Nucleus accumbens (tissue), 56 donors: ENCODE measurements at regions not wholly inside any gene's neighbourhood (a gene's known extent, or its start where the extent isn't known, plus 50 kb on each side); places are given as distances from the start of the nearest gene placed in this dataset.

Experiments
- DNase-seq, 56 donors: peaks; one replicate each; lab custom pipeline; 2025; lab: John Stamatoyannopoulos, UW

DNA sequence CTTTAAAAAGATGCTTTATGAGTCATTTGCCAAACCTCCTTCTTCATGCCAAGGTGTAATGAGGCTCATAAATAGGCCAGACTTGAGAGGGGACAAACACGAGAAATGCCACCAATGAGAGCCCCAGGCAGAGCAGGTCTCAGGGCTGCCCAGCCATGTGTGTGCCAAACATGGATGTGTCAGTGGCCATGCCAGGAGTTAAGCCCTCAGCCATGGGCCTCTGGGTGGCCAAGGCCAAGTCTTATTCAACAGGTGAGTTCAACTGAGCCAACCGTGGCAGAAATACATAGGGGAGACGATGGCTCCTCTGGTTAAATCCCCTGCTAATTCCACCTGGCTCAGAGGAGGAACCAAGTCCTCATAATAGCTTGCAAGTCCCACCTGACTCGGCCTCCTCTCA is 358.8 kb downstream of the PREX1 start:
- no peak for DNase-seq

GRCh38 chr20:48468571-48468970 is 359.2 kb downstream of the PREX1 start:
- no peak for DNase-seq

DNA sequence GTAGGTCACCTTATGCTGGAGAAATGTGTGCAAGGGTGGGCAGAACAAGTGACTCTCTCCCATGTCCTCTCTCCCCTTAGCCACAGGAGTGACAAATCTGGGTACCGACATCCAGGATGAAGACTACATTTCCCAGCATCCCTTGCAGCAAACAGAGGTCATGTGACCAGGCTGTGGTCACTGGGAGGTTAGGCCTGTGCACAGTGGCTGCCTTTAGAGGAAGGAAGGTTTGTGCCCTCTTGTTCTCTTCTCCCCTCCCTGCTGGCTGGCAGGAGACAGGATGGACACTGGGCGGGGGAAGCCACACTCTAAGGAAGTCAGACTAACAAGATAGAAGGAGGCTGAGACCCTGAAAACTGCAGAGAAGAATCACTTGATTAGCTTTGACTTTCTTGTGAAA is 360.2 kb downstream of the PREX1 start:
- DNase-seq = no peak

DNA sequence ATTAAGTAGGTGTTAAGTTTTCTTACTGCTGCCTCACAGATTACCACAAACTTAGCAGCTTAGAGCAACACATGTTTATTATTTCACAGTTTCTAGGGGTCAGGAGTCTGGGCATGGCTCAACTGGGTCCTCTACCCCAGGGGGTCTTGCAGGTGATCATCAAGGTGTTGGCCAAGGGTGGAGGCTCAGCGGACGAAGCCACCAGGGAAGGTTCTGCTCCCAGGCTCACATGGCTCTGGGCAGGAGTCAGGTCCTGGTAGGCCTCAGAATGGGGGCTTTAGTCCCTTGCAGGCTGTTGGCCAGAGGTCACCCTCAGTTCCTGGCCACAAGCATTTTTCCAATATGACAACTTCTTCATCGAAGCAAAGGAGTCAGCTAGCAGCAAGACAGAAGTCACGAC is 362.5 kb downstream of the PREX1 start:
- no peak for DNase-seq

- DNase-seq = peak in 27 of 56 donors; percentile 6 to 77 (median 29)
Observed at GRCh38 chr20:48463916-48464315, 363.9 kb downstream of the PREX1 start.

DNA sequence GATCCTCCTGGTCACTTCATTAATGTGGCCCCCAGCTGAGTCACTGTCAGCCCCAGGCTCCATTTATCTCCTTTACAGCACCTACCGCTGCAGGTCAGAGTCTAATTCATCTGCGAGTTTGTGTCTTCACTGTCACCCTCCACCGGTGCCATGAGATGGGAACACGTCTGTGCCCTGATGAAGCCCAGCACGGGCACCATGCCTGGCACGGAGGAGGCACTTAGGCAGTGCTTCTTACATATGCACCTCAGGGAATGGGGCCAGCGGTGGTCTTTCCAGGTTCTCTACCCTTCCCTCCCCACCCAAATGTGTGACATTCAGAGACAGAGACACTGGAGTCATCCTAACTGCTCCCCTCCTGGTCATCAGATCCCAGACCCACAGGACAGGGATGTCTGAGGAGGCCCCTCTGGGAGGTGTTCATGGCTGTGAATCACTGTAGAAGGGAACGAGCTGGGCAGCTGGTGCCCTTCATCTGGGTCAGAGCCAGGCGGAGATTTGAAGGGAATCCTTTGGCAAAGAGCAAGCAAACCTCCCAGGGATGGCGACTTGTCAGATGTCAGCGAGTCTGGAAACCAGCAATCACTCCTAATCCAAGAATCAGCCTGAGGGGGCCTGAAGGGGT is 364.6 kb downstream of the PREX1 start:
- peak in 1 of 56 donors; percentile 40 for DNase-seq

- DNase-seq = no peak
Observed at GRCh38 chr20:48461735-48462119, 366.1 kb downstream of the PREX1 start.

DNA sequence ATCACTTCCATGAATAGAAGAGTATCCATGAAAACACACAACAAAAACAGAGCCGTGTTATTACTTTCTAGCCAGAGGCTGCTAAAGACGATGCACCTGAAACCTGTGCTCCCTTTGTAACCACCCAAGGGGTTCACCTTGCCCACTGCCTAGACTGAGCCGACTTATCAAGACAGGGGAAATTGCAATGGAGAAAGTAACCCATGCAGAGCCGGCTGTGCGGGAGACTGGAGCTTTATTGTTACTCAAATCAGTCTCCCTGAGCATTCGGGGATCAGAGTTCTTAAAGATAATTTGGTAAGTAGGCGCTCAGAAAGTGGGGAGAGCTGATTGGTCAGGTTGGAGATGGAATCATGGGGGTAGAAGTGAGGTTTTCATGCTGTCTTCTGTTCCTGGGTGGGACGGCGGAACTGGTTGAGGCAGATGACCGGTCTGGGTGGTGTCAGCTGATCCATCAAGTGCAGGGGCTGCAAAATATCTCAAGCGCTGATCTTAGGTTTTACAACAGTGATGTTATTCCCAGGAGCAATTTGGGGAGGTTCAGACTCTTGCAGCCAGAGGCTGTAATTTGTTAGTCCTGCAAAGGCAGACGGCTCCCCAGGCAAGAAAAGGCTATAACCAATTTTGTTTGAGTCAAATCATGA is 366.6 kb downstream of the PREX1 start:
- DNase-seq = peak in 3 of 56 donors; percentile 8 to 44 (median 32)

- peak in 13 of 56 donors; percentile 1 to 34 (median 17) for DNase-seq
Observed at GRCh38 chr20:48460681-48461080, 367.1 kb downstream of the PREX1 start.

DNA sequence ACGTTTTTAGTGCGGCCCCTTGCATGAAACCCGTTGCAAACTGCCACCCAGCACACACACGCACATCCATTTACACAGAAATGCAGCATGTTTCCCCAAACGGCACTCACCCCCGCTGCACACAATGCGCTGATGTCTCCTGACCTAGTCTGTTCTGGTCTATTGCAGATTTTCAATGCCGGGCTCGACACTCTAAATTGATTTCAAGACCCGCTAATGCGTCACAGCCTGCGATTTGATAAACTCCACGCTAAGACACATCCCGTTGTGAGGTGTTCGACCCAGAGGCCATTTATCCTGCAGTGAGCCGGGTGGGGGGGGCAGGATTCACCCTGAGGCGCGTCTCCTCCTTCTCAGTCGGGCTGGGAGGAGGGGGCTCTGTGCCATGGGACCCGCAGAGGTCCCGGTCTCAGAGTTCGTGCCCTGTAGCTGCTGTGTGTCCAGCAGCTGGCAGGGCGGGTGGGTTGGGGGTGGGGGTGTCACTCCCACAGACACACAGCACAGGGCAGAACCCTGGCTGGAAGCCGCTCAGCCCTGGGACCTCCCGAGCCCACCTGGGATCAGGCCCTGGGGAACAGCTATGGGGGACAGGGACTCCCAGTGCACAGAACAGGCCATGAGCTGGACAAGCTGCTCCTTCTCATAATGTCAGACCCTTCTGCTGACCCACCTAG is 367.9 kb downstream of the PREX1 start:
- no peak for DNase-seq

- no peak for DNase-seq
Observed at GRCh38 chr20:48458601-48459385, 369.0 kb downstream of the PREX1 start.

GRCh38 chr20:48458003-48458377 is 369.8 kb downstream of the PREX1 start:
- no peak for DNase-seq

GRCh38 chr20:48457193-48458002 is 370.4 kb downstream of the PREX1 start:
- DNase-seq = peak in 37 of 56 donors; percentile 6 to 81 (median 49)

GRCh38 chr20:48456366-48457192 is 371.2 kb downstream of the PREX1 start:
- DNase-seq = no peak

GRCh38 chr20:48455651-48456365 is 372.0 kb downstream of the PREX1 start:
- DNase-seq = peak in 8 of 56 donors; percentile 3 to 53 (median 20)

DNA sequence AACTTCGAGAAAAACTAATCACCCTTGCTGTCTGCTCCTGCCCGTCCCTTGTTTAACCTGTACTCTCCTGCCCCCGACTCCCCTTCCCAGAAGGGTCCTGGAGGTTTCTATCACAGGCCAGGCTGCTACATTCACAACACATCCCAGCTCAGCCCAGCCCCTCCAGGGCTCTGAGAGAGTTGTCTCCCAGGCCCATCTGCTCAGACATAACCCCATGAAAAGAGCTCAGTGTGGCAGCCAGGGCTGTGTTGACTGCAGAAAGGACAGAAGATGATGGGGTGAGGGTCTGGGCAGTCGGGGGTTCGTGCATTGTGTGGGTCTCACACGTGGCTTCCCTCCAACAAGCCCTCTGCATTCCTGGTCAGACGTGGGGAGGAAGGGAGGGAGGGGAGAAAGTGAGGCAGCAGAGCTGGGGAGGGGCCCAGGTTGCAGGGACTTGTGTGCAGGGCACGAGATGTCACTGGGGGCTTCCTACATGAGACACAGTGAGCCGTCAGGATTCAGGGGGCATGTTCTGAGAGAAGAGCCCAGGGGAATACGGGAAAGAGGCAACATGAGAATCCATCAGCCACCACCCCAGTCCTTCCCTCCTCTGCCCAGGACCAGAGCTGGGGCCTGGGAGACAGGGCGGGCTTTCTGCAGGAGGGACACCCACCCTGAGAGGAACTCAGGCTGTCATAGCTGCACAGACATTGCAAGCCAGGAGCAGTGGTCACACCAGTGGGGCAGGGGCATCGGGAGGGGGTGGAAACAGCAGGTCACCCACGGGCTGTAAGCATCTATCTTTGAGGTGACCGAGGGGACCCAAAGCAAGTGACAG is 372.9 kb downstream of the PREX1 start:
- no peak for DNase-seq

DNA sequence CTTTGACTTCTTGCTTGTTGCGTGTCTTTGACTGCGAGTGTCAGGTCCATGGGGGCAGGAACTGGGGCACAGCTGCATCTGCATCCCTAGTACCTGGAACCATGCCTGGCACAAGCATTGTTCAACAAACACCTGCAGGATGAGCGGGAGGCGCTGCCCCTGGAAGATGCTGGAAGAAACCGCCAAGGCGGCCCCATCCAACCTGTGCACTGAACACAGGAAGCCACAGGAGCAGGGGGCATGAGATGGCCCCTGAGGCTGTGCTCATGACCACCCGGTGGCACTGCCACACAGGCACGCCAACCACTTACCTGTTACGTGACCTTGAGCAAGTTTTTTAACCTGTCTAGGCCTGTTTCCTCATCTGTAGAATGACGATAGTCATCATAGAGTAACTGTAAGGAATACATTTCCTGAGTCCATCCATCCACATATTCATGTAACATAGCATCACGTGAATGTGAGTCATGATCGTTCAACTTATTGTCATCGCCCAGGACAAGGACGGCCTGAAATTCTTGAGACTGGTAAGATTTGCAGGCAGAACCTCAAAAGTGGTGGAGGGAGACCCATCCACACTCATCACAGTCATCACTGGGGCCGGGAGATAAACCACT is 374.2 kb downstream of the PREX1 start:
- no peak for DNase-seq
